Nephron (organoid): ENCODE measurements at regions not wholly inside any gene's neighbourhood (a gene's known extent, or its start where the extent isn't known, plus 50 kb on each side); places are given as distances from the start of the nearest gene placed in this dataset.
A peak's percentile ranks its signal among the peaks of the same experiment; 100 is the strongest.

Experiments
- H3K27ac Mint-ChIP-seq, 3 experiments: 2 replicates each; pipeline ENCODE4 v1.8.0; 2020; ENCODE audit warnings: mixed read lengths in 3 of 3, mild to moderate bottlenecking in 2 of 3, moderate library complexity in 1 of 3
- H3K27me3 Mint-ChIP-seq: 2 replicates; pipeline ENCODE4 v1.8.0; 2021; ENCODE audit warnings: low read depth, mild to moderate bottlenecking, moderate library complexity, mixed read lengths
- H3K36me3 Mint-ChIP-seq: 2 replicates; pipeline ENCODE4 v1.8.0; 2020; ENCODE audit warnings: low read depth, mixed read lengths
- H3K4me1 Mint-ChIP-seq: 2 replicates; pipeline ENCODE4 v1.8.0; 2020; ENCODE audit warnings: mixed read lengths
- H3K4me3 Mint-ChIP-seq, 3 experiments: 2 replicates each; pipeline ENCODE4 v1.8.0; 2020; ENCODE audit warnings: mild to moderate bottlenecking in 3 of 3, mixed read lengths in 3 of 3, moderate library complexity in 2 of 3
- H3K9me3 Mint-ChIP-seq: 2 replicates; pipeline ENCODE4 v1.8.0; 2020; ENCODE audit warnings: mixed read lengths
- TF ChIP-seq, protein P1 (sequence below), 3 experiments: fragments of 200-600 bp; sonication (generic); IDR thresholded peaks; one replicate each; pipeline ENCODE4 v1.5.0; 2021; ENCODE audit warnings: antibody characterized with exemption in 3 of 3; ENCODE audit not compliant: unreplicated experiment in 3 of 3

DNA sequence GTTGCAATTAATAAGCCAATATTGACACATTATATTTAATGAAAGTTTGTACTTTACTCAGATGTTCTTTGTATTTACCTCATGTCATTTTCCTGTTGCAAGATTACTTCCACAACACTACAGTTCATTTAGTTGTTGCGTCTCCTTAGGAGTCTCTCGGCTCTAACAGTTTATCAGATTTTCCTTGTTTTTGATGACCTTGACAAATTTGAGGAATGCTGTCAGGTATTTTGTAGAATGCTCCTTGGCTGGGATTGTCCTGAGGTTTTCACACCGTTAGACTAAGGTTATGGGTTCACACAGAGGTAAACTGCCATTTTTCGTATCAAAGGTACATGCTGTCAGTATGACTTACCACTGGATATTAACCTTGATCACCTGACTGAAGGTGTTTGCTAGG is 416.6 kb upstream of the TNP1 start:
- H3K4me3 Mint-ChIP-seq: no peak overlapping the region
- TF ChIP-seq, protein P1, sequence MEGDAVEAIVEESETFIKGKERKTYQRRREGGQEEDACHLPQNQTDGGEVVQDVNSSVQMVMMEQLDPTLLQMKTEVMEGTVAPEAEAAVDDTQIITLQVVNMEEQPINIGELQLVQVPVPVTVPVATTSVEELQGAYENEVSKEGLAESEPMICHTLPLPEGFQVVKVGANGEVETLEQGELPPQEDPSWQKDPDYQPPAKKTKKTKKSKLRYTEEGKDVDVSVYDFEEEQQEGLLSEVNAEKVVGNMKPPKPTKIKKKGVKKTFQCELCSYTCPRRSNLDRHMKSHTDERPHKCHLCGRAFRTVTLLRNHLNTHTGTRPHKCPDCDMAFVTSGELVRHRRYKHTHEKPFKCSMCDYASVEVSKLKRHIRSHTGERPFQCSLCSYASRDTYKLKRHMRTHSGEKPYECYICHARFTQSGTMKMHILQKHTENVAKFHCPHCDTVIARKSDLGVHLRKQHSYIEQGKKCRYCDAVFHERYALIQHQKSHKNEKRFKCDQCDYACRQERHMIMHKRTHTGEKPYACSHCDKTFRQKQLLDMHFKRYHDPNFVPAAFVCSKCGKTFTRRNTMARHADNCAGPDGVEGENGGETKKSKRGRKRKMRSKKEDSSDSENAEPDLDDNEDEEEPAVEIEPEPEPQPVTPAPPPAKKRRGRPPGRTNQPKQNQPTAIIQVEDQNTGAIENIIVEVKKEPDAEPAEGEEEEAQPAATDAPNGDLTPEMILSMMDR (IDR thresholded peaks at IDR 0.05; ENCODE audit: unreplicated experiment in 3 of 3): no peak

GRCh38 chr2:217275091-217275490 is 415.2 kb upstream of the TNP1 start:
- Mint-ChIP-seq H3K36me3 (no peaks in the 10 kb centered on the region), H3K27ac (peak overlapping the region; percentile 31 to 74 (median 44)), H3K27me3 (peaks cover 8% of the 10 kb centered on the region), H3K4me3 (no peak overlapping the region), H3K9me3 (no peaks in the 10 kb centered on the region), H3K4me1 (peaks cover 57% of the 10 kb centered on the region)
- TF ChIP-seq, protein P1 (IDR thresholded peaks at IDR 0.05; ENCODE audit: unreplicated experiment in 3 of 3): no peak

More for the DNA sequence above, 416.6 kb upstream of the TNP1 start:
- Mint-ChIP-seq H3K9me3 (no peaks in the 10 kb centered on the region), H3K27me3 (peaks cover 5% of the 10 kb centered on the region), H3K4me1 (peaks cover 51% of the 10 kb centered on the region), H3K27ac (peak overlapping the region in 2 of 3 experiments; percentile 16 to 31), H3K36me3 (no peaks in the 10 kb centered on the region)

- Mint-ChIP-seq H3K36me3 (no peaks in the 10 kb centered on the region), H3K27me3 (peaks cover 8% of the 10 kb centered on the region), H3K4me3 (no peak overlapping the region), H3K9me3 (no peaks in the 10 kb centered on the region), H3K4me1 (peaks cover 57% of the 10 kb centered on the region), H3K27ac (peak overlapping the region; percentile 31 to 74 (median 44))
- TF ChIP-seq, protein P1 (IDR thresholded peaks at IDR 0.05; ENCODE audit: unreplicated experiment in 3 of 3): no peak
Observed at GRCh38 chr2:217274578-217274977, 414.7 kb upstream of the TNP1 start.

DNA sequence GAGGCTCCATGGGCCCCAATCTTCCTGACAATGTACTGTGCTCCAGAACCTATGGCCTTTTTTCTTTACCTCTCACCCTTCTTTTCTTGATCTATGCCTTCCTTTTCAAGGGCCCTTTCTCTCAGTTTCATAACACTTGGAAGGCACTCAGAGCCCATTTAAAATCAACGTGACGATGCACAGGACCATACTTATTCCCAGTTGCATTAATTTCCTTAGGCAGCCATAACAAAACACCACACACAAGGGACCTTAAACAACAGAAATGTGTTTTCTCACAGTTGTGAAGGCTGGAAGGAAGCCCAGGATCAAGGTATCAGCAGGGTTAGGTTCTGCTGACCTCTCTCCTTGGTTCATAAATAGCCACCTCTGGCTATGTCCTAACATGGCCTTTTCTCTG is 414.0 kb upstream of the TNP1 start:
- TF ChIP-seq, protein P1 (IDR thresholded peaks at IDR 0.05; ENCODE audit: unreplicated experiment in 3 of 3): no peak

DNA sequence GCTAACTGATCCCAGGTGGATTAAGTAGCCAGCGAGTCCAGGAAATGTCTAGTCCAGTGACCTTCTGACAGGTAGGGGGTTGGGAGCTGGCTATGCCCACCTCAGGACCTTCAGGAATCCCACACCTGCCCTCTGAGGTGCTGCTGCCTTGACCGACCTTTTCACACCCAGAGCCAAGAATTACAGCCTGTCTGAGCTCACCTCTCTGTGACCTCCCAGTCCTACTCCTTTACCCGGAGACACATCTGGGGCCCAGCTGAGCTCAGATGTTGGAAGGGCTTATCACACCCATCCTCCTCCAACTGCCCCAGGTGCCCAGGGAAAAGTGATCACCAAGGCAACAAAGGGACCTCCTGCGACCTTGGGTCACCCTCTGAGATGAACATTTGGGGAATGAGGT is 413.3 kb upstream of the TNP1 start:
- peak overlapping the region in 2 of 3 experiments; percentile 6 to 94 for H3K27ac Mint-ChIP-seq
- no peak overlapping the region for H3K4me3 Mint-ChIP-seq
- TF ChIP-seq, protein P1 (IDR thresholded peaks at IDR 0.05; ENCODE audit: unreplicated experiment in 3 of 3): no peak
- H3K9me3 Mint-ChIP-seq: no peaks in the 10 kb centered on the region
- H3K27me3 Mint-ChIP-seq: peaks cover 8% of the 10 kb centered on the region
- peaks cover under 1% of the 10 kb centered on the region for H3K36me3 Mint-ChIP-seq
- peaks cover 56% of the 10 kb centered on the region for H3K4me1 Mint-ChIP-seq

More for the DNA sequence above, 414.0 kb upstream of the TNP1 start:
- Mint-ChIP-seq H3K27ac (peak overlapping the region in 1 of 3 experiments; percentile 46), H3K9me3 (no peaks in the 10 kb centered on the region), H3K4me3 (no peak overlapping the region), H3K36me3 (no peaks in the 10 kb centered on the region), H3K4me1 (peaks cover 57% of the 10 kb centered on the region), H3K27me3 (peaks cover 8% of the 10 kb centered on the region)

DNA sequence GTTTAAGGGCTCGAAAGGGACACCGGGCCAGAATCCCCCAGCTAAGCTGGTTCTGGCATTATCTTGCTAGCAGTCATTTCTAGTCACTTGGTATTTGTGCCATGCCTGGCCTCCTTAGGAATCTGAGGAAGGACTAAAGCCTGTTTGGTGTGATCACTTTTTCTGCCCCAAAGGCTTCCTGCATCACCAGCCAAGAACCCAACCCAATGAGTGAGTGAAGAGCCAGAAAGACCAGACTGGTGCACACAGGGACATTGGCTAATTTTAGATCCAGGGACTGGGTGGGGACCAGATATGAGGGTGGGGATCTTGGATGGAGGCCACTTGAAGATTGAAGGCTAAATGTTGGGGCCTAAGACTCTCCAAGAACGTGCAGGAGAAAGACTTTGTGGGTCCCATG is 411.9 kb upstream of the TNP1 start:
- Mint-ChIP-seq H3K27ac (peak overlapping the region in 2 of 3 experiments; percentile 18 to 94), H3K4me3 (no peak overlapping the region), H3K36me3 (peaks cover 6% of the 10 kb centered on the region), H3K4me1 (peaks cover 49% of the 10 kb centered on the region), H3K27me3 (peaks cover 8% of the 10 kb centered on the region), H3K9me3 (peaks cover 9% of the 10 kb centered on the region)
- TF ChIP-seq, protein P1 (IDR thresholded peaks at IDR 0.05; ENCODE audit: unreplicated experiment in 3 of 3): no peak
